Memory B cell (primary cell): ENCODE measurements at regions not wholly inside any gene's neighbourhood (a gene's known extent, or its start where the extent isn't known, plus 50 kb on each side); places are given as distances from the start of the nearest gene placed in this dataset.

Experiments used
- ATAC-seq: fragments of 150-1000 bp; cut with Tn5 transposase; 2 replicates; pipeline ENCODE4 v1.10.0; 2021; ENCODE audit warnings: low read depth, mild to moderate bottlenecking, moderate library complexity
- DNase-seq, 2 donors: peaks; one replicate each; pipeline ENCODE4 v3.0.0; 2022; ENCODE audit warnings: low spot score in 2 of 2
- H3K27ac Mint-ChIP-seq: one replicate; pipeline ENCODE4 v1.8.0; 2022; ENCODE audit warnings: mild to moderate bottlenecking, moderate library complexity, mixed read lengths
- H3K27me3 Mint-ChIP-seq: one replicate; pipeline ENCODE4 v1.8.0; 2022; ENCODE audit warnings: mixed read lengths
- H3K36me3 Mint-ChIP-seq: one replicate; pipeline ENCODE4 v1.8.0; 2022; ENCODE audit warnings: mild to moderate bottlenecking, mixed read lengths
- H3K4me1 Mint-ChIP-seq: one replicate; pipeline ENCODE4 v1.8.0; 2022; ENCODE audit warnings: mixed read lengths
- H3K4me3 Mint-ChIP-seq: one replicate; pipeline ENCODE4 v1.8.0; 2022; ENCODE audit warnings: mild to moderate bottlenecking, moderate library complexity, mixed read lengths
- H3K9me3 Mint-ChIP-seq: one replicate; pipeline ENCODE4 v1.8.0; 2022; ENCODE audit warnings: mixed read lengths

DNA sequence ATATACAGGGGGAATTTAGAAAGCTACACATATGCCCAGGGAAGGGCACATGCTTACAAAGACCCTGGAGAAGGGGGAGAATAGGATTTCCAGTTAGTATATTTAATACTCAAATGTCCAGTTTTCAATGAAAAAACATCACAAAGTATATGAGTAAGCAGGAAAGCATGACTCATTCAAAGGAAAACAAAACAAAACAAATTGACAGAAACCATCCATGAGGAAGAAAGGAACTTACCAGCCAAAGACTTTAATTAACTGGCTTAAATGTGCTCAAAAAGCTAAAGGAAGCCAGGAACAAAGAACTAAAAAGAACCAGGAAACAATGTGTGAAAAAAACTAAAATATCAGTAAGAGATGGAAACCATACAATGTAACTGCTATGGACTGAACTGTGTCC lies 716.2 kb upstream of the ARGLU1 start:
- Mint-ChIP-seq H3K4me1 (no peaks in the 10 kb centered on the region), H3K27ac (no peak overlapping the region), H3K9me3 (peaks cover 9% of the 10 kb centered on the region), H3K27me3 (no peaks in the 10 kb centered on the region), H3K4me3 (no peak overlapping the region), H3K36me3 (no peaks in the 10 kb centered on the region)
- DNase-seq = no peak
- ATAC-seq = no peak

DNA sequence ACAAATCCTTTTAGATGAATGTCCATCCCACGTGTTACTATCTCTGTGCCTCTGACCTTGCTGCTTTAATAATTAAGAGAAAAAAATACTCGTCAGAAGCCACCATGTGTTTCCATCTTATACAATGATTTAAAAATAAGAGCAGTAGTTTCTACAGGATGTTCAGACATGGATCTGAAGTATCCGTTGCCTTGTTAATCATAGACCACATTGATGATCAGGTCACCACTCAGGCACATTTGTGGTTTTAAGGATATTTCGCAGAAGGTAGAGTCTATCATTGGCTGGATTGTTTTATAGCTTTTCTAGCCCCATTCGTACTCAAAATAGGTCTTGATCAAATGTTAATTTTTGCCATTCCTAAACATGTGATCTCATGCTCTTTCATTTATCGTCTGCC lies 710.0 kb upstream of the ARGLU1 start:
- H3K27me3 Mint-ChIP-seq = no peaks in the 10 kb centered on the region
- ATAC-seq = no peak
- no peaks in the 10 kb centered on the region for H3K36me3 Mint-ChIP-seq
- H3K9me3 Mint-ChIP-seq = peaks cover 5% of the 10 kb centered on the region
- H3K4me1 Mint-ChIP-seq = no peaks in the 10 kb centered on the region
- H3K4me3 Mint-ChIP-seq = no peak overlapping the region
- no peak overlapping the region for H3K27ac Mint-ChIP-seq
- no peak for DNase-seq

DNA sequence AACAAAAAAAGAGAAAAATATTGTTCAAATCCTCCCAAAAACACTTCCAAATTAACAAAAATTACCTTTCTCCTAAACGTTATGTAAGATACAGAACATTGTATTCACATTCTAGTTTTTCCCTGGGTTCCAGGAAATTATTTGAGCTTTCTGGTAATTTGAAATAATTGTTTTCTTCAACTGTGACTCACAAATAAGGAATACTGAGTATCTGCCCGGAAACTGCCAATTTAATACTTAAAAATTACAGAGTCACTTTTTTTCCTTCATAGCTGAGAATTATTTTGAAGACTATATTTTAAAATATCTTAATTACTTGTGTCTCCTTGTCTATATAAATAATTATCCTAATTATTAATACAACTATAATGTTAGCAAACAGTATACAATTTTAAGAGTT lies 709.0 kb upstream of the ARGLU1 start:
- no peak for DNase-seq
- ATAC-seq = no peak
- H3K4me3 Mint-ChIP-seq = no peak overlapping the region

DNA sequence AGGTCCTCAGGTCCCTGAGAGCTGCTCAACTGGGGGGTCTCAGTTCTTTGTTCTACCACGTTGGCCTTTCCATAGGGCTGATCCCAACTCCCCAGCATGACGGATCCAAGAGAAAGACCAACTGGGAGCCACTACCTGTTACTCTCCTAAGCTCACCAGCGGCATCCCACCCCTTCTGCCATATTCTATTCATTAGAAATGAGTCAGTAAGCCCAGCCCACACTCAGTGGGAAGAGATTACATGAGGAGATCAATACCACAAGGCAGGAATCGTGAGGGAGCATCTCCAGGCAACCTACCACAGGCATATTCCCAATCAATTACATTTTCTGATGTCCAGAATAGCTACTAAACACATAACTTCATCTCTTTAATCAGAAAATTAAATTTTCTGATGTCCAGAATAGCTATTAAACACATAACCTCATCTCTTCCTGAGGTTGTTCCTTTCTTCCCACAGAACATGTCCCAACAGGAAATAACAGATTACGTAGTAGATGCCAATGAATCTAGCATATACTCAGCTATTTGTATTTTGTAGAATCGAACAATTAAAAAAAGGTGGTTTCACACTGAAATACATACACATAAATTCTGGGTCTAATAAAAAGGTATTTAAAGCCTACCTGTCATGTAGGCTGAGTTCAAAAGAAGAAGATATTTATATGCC lies 708.1 kb upstream of the ARGLU1 start:
- Mint-ChIP-seq H3K27ac (no peak overlapping the region), H3K36me3 (no peaks in the 10 kb centered on the region), H3K4me1 (no peaks in the 10 kb centered on the region), H3K9me3 (peaks cover 4% of the 10 kb centered on the region), H3K4me3 (no peak overlapping the region), H3K27me3 (no peaks in the 10 kb centered on the region)
- DNase-seq (no peak), ATAC-seq (no peak)

More for the DNA sequence above, 709.0 kb upstream of the ARGLU1 start:
- Mint-ChIP-seq H3K4me1 (no peaks in the 10 kb centered on the region), H3K36me3 (no peaks in the 10 kb centered on the region), H3K9me3 (peaks cover 5% of the 10 kb centered on the region), H3K27ac (no peak overlapping the region), H3K27me3 (no peaks in the 10 kb centered on the region)

DNA sequence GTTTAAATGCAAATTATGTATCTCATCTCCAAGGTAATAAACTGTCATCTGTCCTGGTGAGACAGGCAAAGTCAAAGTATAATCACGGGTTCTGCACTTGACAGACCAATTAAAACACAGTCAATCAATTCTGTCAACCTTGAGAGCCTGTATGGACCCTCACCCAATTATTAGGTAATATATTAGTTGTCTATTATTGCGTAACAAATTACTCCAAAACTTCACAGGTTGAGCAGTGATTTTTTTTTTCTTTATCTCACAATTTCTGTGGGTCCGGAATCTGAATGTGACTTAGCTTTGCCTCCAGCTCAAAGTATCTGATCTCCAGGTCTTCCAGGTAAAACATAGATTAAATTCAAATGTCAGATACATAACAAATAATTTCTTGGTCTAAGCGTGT lies 707.4 kb upstream of the ARGLU1 start:
- Mint-ChIP-seq H3K4me3 (no peak overlapping the region), H3K36me3 (no peaks in the 10 kb centered on the region), H3K9me3 (peaks cover 4% of the 10 kb centered on the region)

DNA sequence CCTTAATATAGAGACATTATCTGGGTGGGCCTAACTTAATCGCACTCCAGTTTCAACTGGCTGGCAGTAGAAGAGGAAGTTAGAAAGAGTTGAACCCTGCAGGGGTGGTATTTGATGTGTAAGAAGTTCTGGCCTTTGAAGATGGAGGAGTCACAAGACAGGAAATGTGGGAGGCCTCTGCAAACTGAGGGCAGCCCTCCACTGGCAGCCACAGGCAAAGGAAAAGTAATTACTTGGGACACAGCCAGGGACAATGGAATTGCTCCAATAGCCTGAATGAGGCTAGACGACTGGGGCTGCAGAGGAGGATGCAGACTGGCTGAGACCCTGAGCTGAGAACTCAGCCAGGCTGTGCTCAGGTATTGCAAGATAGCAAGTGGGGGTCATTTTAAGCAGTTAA lies 703.3 kb upstream of the ARGLU1 start:
- Mint-ChIP-seq H3K4me1 (no peaks in the 10 kb centered on the region), H3K4me3 (no peak overlapping the region), H3K9me3 (peaks cover 1% of the 10 kb centered on the region), H3K27me3 (no peaks in the 10 kb centered on the region), H3K36me3 (no peaks in the 10 kb centered on the region), H3K27ac (no peak overlapping the region)
- ATAC-seq = no peak
- DNase-seq = no peak

More for the DNA sequence above, 707.4 kb upstream of the ARGLU1 start:
- no peak overlapping the region for H3K27ac Mint-ChIP-seq
- DNase-seq (no peak), ATAC-seq (no peak)
- no peaks in the 10 kb centered on the region for H3K27me3 Mint-ChIP-seq
- no peaks in the 10 kb centered on the region for H3K4me1 Mint-ChIP-seq

DNA sequence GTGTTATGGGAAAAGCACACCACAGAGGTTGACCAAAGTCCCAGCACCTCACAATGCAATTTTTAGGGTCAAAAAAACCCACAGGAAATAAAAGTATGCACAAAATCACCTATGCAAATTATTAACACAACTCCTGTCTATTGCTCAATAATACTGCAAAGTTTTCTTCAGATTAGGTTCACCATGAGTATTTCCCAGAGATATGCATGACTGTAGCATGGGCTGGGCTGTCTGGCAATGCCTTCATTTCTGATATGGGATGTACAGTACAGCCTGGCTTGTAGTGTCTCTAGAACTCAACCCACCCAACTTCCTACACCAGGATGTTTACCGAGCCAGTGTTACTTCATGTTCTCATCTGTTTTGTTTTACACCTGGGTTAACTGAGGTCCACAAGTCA lies 698.7 kb upstream of the ARGLU1 start:
- ATAC-seq = no peak
- H3K4me3 Mint-ChIP-seq = no peak overlapping the region
- no peaks in the 10 kb centered on the region for H3K27me3 Mint-ChIP-seq
- H3K4me1 Mint-ChIP-seq = no peaks in the 10 kb centered on the region
- DNase-seq = no peak
- no peak overlapping the region for H3K27ac Mint-ChIP-seq
- peaks cover 3% of the 10 kb centered on the region for H3K9me3 Mint-ChIP-seq
- H3K36me3 Mint-ChIP-seq = no peaks in the 10 kb centered on the region

DNA sequence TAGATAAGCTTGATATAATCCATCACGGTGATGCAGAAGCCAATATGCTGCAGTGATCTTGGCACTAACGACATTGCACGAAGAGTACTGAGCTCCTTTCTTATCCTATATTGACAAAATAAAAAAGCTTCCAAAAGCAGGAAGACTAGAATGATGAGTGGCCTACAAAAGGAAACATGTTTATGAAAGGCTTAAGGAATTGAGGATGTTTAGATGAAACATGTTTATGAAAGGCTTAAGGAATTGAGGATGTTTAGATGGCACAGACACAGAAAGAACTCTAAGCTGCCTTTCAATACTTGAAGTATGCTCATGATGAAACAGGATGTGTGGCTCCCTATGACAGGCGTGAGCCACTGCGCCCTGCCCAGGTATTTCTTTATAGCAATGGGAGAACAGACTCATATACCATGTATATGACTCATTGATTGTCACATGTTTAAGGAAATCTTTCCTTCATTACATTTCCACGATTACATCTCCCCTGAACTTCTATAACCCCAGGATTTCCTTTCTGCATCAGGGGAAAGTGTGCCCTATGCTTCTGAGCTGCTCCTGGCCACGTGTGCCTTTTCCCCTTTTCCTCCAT lies 690.8 kb upstream of the ARGLU1 start:
- Mint-ChIP-seq H3K4me3 (no peak overlapping the region), H3K27ac (no peak overlapping the region), H3K9me3 (peaks cover 6% of the 10 kb centered on the region), H3K4me1 (no peaks in the 10 kb centered on the region), H3K36me3 (no peaks in the 10 kb centered on the region), H3K27me3 (no peaks in the 10 kb centered on the region)
- DNase-seq (no peak), ATAC-seq (no peak)

DNA sequence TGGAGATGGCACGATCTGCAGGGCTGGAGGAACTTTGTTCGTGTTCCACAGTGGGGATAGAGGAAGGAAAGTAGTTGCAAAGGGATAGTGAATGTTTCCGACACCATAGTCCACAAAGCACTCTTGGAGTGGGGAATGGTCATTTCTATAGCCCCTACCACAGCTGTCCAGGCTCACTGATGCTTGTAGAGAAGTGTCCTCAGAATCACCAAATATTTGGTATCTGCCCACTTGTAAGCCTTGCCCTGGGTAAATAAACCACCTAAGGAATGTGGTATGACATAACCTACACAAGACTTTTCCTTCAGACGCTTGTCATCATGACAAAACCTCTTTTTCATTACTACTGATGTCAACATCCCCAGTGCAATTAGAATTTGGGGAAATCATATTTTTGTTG lies 686.5 kb upstream of the ARGLU1 start:
- Mint-ChIP-seq H3K9me3 (no peaks in the 10 kb centered on the region), H3K4me1 (no peaks in the 10 kb centered on the region), H3K4me3 (no peak overlapping the region), H3K27me3 (no peaks in the 10 kb centered on the region), H3K36me3 (no peaks in the 10 kb centered on the region), H3K27ac (no peak overlapping the region)
- DNase-seq (no peak), ATAC-seq (no peak)

DNA sequence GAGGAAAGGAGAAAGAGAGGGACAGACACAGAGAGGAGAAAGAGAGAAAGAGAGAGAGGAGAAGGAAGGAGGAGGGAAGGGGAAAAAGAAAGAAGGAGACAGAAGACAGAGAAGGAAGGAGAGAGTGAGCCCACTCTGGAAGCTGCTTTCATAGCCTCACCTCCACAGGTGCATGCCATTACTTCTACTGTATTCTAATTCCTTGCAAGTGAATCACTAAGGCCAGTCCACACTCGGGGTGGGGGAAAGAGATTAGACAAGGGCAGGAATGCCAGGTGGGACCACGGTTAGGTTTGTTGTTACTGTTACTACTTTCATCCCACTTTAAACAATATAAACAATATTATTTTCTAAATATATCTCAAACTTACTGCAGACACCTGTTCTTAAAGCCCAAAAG lies 684.5 kb upstream of the ARGLU1 start:
- Mint-ChIP-seq H3K36me3 (no peaks in the 10 kb centered on the region), H3K4me1 (no peaks in the 10 kb centered on the region), H3K27me3 (no peaks in the 10 kb centered on the region), H3K9me3 (no peaks in the 10 kb centered on the region), H3K27ac (no peak overlapping the region), H3K4me3 (no peak overlapping the region)
- no peak for ATAC-seq
- no peak for DNase-seq

DNA sequence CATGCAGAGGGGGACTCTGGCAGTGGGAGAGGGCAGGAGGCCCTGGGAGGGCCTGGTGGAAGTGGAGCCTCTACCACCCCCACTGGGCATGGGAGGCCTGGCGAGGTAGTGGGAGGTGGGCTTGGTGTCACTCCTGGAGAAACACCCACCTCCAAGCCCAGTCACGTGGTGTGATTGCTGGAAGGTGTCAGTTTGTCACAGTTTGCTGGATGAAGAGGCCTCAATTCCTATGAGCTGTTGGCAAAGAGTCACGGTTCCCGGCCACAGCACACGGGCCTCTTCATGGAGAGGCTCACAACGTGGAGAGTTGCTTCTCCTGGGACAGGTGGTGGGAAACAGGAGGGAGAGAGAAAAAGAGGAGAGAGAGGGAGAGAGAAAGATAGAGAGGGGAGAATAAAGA lies 684.1 kb upstream of the ARGLU1 start:
- DNase-seq (no peak), ATAC-seq (no peak)
- H3K36me3 Mint-ChIP-seq = no peaks in the 10 kb centered on the region
- no peak overlapping the region for H3K4me3 Mint-ChIP-seq
- no peaks in the 10 kb centered on the region for H3K9me3 Mint-ChIP-seq
- no peaks in the 10 kb centered on the region for H3K4me1 Mint-ChIP-seq
- no peak overlapping the region for H3K27ac Mint-ChIP-seq
- no peaks in the 10 kb centered on the region for H3K27me3 Mint-ChIP-seq

DNA sequence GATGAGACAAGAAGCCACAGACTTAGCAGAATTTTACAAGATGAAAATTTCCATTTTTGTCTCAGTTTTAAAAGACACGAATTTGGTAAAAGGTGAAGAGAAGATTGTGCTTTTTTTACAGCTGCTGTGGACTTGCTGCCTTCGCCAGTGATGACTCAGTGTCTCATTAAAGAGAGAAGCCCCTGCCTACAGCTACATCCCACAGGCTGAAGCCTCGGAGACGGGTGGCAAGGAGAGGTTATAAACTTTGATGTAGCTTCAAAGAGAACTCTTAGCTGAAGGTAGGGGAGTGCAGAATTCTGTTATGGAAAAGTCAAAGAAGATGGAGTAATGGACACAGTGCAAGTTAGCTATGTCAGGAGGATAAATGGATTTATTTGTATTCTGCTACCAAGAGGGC lies 683.4 kb upstream of the ARGLU1 start:
- H3K4me3 Mint-ChIP-seq = no peak overlapping the region
- H3K27me3 Mint-ChIP-seq = no peaks in the 10 kb centered on the region
- H3K27ac Mint-ChIP-seq = no peak overlapping the region
- no peaks in the 10 kb centered on the region for H3K9me3 Mint-ChIP-seq
- no peak for DNase-seq
- ATAC-seq = no peak
- H3K36me3 Mint-ChIP-seq = no peaks in the 10 kb centered on the region
- no peaks in the 10 kb centered on the region for H3K4me1 Mint-ChIP-seq

DNA sequence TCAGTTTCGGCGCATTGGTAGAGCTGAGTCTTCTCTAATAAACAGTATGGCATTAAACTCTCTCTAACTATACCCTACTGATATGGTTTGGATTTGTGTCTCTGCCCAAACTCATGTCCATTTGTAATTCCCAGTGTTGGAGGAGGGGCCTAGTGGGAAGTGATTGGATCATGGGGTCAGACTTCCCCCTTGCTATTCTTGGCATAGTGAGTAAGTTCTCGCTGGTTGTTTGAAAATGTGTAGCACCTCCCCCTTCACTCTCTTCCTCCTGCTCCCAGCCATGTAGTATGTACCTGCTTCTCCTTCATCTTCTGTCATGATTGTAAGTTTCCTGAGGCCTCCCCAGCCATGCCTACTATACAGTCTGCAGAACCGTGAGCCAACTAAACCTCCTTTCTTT lies 682.7 kb upstream of the ARGLU1 start:
- no peak overlapping the region for H3K27ac Mint-ChIP-seq
- no peaks in the 10 kb centered on the region for H3K36me3 Mint-ChIP-seq
- no peaks in the 10 kb centered on the region for H3K4me1 Mint-ChIP-seq

DNA sequence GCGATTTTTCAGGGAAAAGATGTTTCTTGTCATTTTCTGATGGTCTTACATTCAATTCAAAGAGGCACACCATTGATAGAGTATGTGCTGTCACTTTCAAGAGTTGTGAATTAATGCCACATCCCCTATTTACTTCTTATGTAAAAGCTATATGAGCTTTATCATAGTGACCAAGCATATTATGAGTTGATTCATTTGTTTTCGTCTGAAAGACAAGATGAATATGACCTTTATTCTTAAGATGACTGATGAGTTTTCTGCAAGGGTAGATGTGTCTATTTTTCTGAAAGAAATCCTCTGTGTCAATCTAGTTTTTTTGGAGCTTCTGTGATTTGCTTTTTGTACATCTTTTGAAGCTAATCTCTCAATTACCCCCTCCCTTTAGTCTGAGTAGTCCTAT lies 676.3 kb upstream of the ARGLU1 start:
- Mint-ChIP-seq H3K4me3 (no peak overlapping the region), H3K9me3 (peaks cover 2% of the 10 kb centered on the region), H3K27me3 (no peaks in the 10 kb centered on the region), H3K4me1 (no peaks in the 10 kb centered on the region), H3K36me3 (no peaks in the 10 kb centered on the region), H3K27ac (no peak overlapping the region)
- ATAC-seq = no peak
- DNase-seq = no peak

More for the DNA sequence above, 682.7 kb upstream of the ARGLU1 start:
- Mint-ChIP-seq H3K27me3 (no peaks in the 10 kb centered on the region), H3K4me3 (no peak overlapping the region), H3K9me3 (no peaks in the 10 kb centered on the region)
- DNase-seq (no peak), ATAC-seq (no peak)

DNA sequence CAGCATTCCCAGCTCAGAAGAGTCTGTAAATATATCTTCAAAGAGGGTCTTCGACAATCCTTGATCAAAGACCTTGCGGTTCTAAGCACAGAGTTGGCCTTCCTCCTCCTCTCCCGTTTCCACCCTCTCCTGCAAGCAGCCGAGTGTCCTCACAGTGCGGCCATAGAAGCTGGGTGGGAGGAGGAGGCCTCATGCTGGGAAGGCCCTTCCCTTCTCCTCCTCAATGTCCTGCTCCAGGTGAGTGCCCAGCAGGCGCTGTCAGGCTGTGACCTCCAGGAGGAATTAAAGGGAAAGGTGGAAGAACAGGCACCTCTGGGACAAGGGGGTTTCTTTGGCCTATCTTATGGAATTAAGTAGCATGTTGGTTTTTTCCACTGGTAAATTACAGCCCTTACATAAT lies 674.2 kb upstream of the ARGLU1 start:
- Mint-ChIP-seq H3K4me1 (no peaks in the 10 kb centered on the region), H3K36me3 (no peaks in the 10 kb centered on the region), H3K4me3 (no peak overlapping the region), H3K27ac (no peak overlapping the region), H3K9me3 (peaks cover 4% of the 10 kb centered on the region), H3K27me3 (no peaks in the 10 kb centered on the region)
- ATAC-seq (no peak), DNase-seq (no peak)
